Transverse colon (tissue), 4 donors: ENCODE measurements at regions not wholly inside any gene's neighbourhood (a gene's known extent, or its start where the extent isn't known, plus 50 kb on each side); places are given as distances from the start of the nearest gene placed in this dataset.

Source experiments
- CTCF ChIP-seq, 5 experiments: fragments of 200-600 bp in 3 of 5; fragments of 450-650 bp in 2 of 5; sonication (generic) in 3 of 5; IDR thresholded peaks; 1 replicate in 2 of 5; 2 replicates in 3 of 5; pipeline ENCODE4 v1.5.1; 2016 to 2017; ENCODE audit warnings: antibody characterized with exemption in 5 of 5, inconsistent platforms in 3 of 5, mild to moderate bottlenecking in 2 of 5, moderate library complexity in 1 of 5
- EP300 ChIP-seq: sonication (generic); formaldehyde crosslinking; IDR thresholded peaks from one replicate; pipeline ENCODE4 v1.6.1; 2017; ENCODE audit warnings: antibody characterized with exemption, low read depth
- POLR2AphosphoS5 ChIP-seq, 3 donors: sonication (generic); formaldehyde crosslinking; IDR thresholded peaks; one replicate each; pipeline ENCODE4 v1.6.1; 2016; ENCODE audit warnings: antibody characterized with exemption in 3 of 3

- TF ChIP-seq EP300, result no peak
- TF ChIP-seq CTCF (IDR thresholded peaks at IDR 0.05), result no peak
- no peak for TF ChIP-seq POLR2AphosphoS5 (IDR thresholded peaks at IDR 0.05)
These were observed 73.3 kb upstream of the PLEKHG7 start for GRCh38 chr12:92629349-92630065.
